ENCODE measurements at regions not wholly inside any gene's neighbourhood (a gene's known extent, or its start where the extent isn't known, plus 50 kb on each side); places are given as distances from the start of the nearest gene placed in this dataset.
"Not testable (repeated sequence)": the region's sequence is repeated elsewhere in the genome, so short reads cannot be mapped to it uniquely, and the experiment has no call there.

DNA sequence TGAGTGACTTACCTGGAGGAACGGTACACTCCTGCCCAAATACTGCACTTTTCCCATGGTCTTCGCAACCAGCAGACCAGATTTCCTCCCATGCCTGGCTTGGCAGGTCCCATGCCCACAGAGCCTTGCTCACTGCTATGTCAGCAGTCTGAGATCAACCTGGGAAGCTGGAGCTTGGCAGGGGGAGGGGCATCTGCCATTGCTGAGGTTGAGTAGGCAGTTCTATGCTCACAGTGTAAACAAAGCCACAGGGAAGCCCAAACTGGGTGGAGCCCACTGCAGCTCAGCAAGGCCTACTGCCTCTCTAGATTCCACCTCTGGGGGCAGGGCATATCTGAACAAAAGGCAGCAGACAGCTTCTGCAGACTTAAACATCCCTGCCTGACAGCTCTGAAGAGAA lies 435.3 kb upstream of the STEAP1 start:
- DNase-seq (ENCODE audit: low read depth, low spot score); in situ Hi-C loops (cut with HindIII; ENCODE audit: low pct_unique_long_range_greater_than_20kb, low sequenced_read_pairs): not testable (repeated sequence)

DNA sequence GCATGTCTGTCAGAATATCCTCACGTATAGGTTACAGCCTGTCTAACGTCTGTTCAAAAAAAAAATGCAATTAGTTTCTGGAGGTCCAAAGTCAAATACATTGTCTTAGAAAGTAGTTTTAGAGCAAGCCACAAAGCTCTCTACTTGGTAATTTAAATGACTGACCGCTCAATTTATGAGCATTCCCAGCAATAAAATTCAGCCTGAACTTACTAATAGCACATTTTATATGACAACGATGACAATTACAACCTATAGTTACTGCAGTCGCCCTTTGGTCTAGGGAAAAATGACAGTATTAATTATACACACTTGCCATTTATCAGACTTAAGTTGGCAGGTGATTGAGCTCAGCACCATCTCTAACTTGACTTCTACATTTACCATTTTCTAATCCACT lies 425.8 kb upstream of the STEAP1 start:
- in situ Hi-C loops (cut with HindIII; ENCODE audit: low pct_unique_long_range_greater_than_20kb, low sequenced_read_pairs) = no loop called here
- DNase-seq (ENCODE audit: low read depth, low spot score) = no peak

DNA sequence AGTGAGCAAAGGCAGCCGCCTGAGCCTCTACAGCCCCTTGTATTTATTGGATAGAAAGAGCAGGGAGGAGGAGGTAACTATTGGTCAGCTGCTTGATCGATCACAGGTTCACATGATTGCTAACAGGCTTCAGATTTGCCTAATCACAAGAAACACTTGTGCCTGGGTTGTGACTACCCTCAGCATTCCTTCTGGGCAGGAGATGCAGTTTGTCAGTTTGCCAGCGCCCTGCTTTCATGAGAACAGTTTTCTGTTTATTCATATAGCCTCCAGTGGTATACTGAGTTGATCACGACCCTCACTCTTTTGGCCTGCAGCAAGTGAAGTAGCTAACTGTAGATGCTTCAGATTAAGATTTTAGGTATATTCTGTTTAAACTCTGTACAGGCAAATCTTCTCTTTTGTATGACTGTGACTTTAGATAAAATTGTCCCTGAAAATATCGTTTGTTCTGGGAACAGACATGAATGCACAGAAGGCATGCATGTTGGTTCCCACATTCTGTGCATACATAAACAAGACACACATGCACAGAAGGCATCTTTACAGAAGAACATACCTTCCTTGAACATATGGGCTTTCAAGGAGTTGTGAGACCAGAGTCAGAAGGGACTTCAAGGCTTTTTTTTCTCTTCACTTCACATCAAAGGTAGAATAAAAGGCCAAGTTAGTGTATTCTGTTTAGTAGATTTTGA lies 422.4 kb upstream of the STEAP1 start:
- in situ Hi-C loops (cut with HindIII; ENCODE audit: low pct_unique_long_range_greater_than_20kb, low sequenced_read_pairs) = no loop called here
- DNase-seq (ENCODE audit: low read depth, low spot score) = peak; percentile 76

DNA sequence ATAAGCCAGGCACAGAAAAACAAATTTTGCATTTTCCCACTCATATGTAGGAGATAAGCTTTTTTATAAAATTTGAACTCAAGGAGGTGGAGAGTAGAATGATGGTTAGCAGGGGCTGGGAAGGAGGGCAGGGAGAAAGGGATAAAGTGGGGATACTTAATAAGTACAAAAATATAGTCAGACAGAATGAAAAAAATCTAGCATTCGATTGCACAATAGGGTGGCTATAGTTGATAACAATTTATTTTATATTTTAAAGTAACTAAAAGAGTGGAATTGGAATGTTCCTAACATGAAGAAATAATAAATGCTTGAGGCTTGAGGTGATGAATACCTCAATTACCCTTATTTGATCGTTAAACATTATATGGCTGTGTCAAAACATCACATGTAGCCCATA lies 415.7 kb upstream of the STEAP1 start:
- in situ Hi-C loops (cut with HindIII; ENCODE audit: low pct_unique_long_range_greater_than_20kb, low sequenced_read_pairs) = no loop called here

DNA sequence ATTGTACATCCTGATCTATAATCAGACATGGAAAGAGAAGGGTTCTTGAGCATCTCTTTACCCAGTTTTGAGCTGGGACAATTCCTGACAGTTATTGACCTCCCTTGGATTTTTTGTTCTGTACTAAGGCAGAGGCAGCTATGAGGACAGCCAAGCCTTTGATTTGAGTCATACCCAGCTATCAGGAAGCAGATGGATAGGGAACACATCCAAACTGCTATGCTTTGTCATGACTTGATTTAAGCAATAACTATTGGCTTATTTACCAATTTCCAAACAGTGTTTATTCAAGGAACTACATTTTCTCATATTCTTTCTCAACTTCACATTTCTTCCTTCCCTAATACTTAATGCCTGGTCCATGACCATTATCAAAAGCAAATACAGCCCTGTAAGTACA lies 396.4 kb upstream of the STEAP1 start:
- in situ Hi-C loops (cut with HindIII; ENCODE audit: low pct_unique_long_range_greater_than_20kb, low sequenced_read_pairs) = no loop called here
- no peak for DNase-seq (ENCODE audit: low read depth, low spot score)

More for the DNA sequence above, 415.7 kb upstream of the STEAP1 start:
- DNase-seq (ENCODE audit: low read depth, low spot score) = no peak

DNA sequence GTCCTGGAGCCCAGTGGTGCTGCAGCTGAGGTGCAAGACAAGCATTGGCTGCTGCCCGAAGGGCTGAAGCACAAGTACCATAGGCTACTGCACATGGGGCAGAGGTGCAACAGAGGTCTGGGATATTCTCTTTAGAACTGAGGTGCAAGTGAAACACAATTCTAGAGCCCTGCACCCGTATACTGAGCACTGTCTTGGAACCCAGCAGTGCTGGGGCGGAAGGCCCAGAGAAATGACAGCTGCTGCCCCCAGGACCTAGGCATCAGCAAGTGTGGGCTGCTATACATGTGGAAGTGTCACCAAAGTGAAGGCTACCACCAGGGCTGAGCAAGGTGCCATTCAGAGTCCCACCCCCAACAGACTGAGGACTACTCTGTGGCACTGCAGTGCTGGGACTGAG lies 393.6 kb upstream of the STEAP1 start:
- no peak for DNase-seq (ENCODE audit: low read depth, low spot score)
- in situ Hi-C loops (cut with HindIII; ENCODE audit: low pct_unique_long_range_greater_than_20kb, low sequenced_read_pairs) = no loop called here

DNA sequence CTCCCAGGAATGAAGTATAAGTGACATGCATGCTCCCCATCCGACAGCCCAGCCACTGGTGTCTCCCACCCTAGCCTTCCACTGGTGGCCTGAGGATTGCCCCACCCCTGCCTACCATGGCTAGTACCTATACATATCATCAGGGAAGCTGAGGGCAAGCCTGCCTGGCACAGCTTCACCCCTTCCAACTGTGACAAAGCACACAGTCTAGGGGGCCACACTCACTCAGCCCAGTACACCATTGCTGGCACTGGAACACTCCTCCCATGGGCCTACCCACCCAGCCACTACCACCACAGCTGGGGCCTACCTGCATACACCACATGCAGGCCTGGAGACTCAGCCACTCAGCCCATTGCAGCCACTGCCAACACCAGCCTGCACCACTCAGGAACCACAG lies 393.1 kb upstream of the STEAP1 start:
- in situ Hi-C loops (cut with HindIII; ENCODE audit: low pct_unique_long_range_greater_than_20kb, low sequenced_read_pairs) = no loop called here
- no peak for DNase-seq (ENCODE audit: low read depth, low spot score)

DNA sequence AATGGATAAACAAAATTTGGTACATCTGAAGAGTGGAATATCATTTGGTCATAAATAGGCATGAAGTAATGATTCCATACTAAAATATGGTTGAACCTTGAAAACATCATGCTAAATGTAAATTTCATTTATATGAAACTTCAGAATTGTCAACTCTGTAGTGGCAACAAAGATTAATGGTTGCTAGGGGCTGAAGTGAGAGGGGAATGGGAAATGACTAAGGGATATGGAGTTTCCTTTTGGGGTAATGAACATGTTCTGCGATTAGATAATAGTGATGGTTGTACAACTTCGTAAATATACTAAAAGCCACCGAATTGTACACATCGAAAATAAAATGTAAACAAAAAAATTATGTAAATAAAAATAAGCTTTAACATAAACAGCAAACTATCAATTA lies 384.1 kb upstream of the STEAP1 start:
- in situ Hi-C loops (cut with HindIII; ENCODE audit: low pct_unique_long_range_greater_than_20kb, low sequenced_read_pairs) = no loop called here

DNA sequence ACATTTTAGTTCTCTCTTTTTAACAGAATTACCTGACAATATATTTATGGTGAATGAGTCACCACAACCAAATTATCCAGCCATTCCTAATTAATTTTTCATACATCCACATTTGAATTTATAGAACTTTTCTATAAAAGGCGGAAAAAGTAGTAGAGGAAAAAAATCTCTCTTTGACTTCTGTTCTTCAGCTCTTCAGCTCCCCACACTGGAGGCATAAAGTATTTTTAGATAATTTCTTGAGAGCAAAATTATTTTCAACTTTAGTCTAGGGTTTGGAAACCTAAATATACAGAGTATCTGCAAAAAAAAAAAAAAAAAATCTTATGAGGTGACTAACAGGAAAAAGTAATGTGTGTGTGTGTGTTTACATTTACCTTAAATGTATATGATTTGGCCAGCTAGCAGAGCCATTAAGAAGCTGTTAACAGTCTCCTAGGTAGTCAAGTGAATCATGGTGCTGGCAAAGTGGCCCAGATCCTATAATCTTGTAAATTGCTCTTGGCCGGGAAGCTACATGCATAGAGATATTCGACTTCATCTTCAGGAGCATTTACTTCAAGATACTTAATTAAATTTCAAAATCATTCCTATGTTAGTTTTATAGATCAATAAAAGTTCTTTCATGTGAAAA lies 383.1 kb upstream of the STEAP1 start:
- in situ Hi-C loops (cut with HindIII; ENCODE audit: low pct_unique_long_range_greater_than_20kb, low sequenced_read_pairs) = no loop called here
- peak; percentile 35 for DNase-seq (ENCODE audit: low read depth, low spot score)

More for the DNA sequence above, 384.1 kb upstream of the STEAP1 start:
- DNase-seq (ENCODE audit: low read depth, low spot score) = no peak

DNA sequence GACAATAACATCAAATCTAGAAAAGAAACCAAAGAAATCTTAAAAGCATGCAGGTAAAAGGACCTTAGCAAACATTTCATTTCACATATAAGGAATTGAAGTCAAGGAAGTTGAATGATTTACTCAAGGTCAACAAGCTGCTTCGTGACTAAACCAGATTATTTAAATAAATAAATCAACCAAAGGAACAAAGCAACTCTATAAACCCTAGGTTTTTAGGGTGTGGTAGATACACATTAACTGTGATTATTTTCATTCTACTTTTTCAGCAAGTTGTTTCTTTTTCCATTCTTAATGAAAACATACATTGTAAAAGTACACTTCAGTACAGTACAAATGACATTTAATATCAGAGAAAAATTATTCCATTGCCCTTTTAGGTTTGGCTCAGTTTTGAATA lies 382.0 kb upstream of the STEAP1 start:
- in situ Hi-C loops (cut with HindIII; ENCODE audit: low pct_unique_long_range_greater_than_20kb, low sequenced_read_pairs) = no loop called here
- DNase-seq (ENCODE audit: low read depth, low spot score) = no peak

DNA sequence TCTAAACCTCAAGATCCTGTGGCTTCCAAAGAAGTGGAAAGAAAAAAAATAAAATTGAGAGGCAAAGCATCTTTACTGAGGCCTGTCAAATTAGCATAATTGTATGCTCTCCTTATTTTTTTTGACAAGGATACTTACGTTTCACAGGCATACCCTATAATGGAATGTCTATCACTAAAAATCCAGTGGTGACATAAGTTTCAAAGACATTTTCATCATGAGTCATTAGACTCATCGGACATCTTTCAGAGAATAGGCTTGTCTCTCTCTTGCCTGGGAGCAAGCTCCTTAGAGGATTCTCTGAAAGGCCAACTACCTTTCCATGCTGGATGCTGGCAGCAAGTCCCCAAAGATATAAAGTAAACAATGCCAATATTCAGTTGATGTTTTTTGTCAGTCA lies 380.7 kb upstream of the STEAP1 start:
- in situ Hi-C loops (cut with HindIII; ENCODE audit: low pct_unique_long_range_greater_than_20kb, low sequenced_read_pairs) = no loop called here
- no peak for DNase-seq (ENCODE audit: low read depth, low spot score)

DNA sequence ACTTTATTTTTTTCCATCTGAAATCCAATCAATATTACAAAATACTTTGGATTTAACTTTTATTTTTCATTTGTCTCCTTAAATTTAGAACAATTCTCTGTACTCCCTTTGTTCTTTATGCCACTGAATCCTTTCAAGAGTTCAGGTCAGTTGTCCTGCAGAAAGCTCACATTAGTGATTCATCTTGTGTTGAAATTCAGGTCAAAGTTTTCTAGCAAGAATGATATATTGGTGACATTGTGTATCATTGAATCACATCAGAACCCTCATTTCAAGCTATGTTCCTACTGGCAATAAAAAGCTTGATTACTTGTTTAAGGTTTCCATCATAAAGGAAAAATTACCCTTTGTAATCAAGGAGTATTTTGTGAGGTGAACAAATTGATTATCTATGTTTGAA lies 378.8 kb upstream of the STEAP1 start:
- DNase-seq (ENCODE audit: low read depth, low spot score) = no peak
- in situ Hi-C loops (cut with HindIII; ENCODE audit: low pct_unique_long_range_greater_than_20kb, low sequenced_read_pairs) = no loop called here

DNA sequence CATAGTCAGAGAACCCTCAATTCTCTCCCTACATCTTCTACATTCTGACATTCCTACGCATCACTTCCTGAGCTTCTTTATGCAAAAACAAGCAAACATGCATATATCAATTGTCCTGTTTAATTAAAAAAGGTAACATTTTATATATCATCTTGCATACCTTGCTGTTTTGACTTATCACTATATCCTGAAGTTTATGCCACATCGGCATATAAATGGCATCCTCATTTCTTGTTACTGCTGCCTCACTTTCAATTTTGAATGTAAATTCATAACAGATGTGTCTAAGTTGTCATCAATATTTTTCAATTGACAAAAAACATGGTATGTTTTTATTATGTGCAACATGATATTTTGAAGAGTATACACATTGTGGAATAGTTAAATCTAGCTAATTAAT lies 377.3 kb upstream of the STEAP1 start:
- DNase-seq (ENCODE audit: low read depth, low spot score) = no peak
- in situ Hi-C loops (cut with HindIII; ENCODE audit: low pct_unique_long_range_greater_than_20kb, low sequenced_read_pairs) = no loop called here

DNA sequence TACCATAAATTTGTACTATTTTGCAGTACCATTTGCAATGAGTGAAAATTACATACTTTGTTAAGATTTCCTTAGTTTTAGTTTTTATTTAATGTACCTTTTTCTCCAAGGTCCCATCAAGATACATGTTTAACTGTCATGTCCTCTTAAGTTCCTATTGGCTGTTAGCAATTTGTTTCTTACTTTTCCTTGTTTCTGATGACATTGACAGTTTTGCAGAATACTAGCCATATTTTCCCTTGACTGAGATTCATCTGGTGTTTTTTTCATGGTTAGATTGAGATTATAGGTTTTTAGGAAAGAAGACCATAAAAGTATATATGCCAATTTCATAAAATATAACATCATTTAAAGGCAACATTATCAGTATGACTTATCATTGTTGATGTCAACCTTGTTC lies 376.8 kb upstream of the STEAP1 start:
- in situ Hi-C loops (cut with HindIII; ENCODE audit: low pct_unique_long_range_greater_than_20kb, low sequenced_read_pairs) = no loop called here
- no peak for DNase-seq (ENCODE audit: low read depth, low spot score)

DNA sequence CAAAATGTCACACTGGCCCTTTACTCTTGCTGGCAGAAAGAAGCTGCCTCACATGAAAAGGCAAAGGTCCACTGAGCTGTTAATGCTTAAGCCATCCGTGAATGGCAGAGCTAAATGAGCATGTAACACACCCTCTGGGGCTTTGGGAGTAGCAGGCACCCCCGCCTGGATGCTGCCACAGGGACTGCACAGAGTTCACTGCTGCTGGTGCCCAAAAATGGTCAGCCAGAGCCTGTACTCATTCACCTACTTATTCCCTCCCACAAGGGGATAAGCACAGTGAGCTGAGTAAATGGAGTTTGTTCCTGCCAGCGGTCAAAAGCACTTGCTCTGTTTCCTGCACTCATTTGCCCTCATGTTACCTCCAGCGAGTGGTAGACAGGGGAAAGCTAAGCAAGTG lies 374.0 kb upstream of the STEAP1 start:
- in situ Hi-C loops (cut with HindIII; ENCODE audit: low pct_unique_long_range_greater_than_20kb, low sequenced_read_pairs) = no loop called here
- DNase-seq (ENCODE audit: low read depth, low spot score) = no peak

DNA sequence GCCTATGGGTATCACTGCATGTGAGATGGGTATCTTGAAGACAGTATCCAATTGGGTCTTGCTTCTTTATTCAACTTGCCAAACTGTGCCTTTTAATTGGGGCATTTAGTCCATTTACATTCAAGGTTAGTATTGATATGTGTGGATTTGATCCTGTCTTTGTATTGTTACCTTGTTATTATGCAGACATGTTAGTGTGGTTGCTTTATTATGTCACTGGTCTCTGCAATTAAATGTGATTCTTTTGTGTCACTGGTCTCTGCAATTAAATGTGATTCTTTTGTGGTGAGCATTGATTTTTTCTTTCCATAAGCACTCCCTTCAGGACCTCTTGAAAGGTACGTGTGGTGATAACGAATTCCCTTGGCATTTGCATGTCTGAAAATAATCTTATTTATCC lies 357.8 kb upstream of the STEAP1 start:
- DNase-seq (ENCODE audit: low read depth, low spot score) = no peak
- in situ Hi-C loops (cut with HindIII; ENCODE audit: low pct_unique_long_range_greater_than_20kb, low sequenced_read_pairs) = no loop called here

DNA sequence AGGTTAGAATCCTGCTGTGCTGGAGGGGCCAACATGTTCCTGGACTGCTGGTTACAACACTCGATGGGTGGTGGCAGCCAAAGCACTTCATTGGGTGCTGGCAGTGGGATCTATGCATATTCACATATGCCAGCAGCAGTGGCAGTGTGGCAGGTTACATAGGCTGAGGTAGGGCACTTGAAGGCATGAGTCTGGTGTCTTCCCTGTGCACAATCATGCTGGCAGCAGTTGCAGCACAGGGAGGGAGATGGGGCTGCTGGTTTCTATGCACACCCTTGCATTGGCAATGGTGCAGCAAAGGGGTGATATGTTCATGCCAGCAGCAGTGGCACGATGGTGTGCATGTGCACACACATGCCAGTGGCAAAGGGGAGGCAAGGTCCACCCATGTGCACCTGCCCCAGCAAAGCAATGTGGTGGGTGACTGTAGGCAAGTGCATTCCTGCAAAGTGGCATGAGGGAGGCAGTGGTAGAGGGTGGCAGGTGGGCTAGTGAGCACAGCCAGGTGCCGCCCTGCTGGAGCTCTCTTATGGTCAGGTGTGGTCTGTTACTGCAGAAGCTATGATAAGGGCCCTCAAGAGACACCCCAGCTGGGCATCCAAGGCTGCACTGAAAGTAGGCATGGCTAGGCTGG lies 356.2 kb upstream of the STEAP1 start:
- in situ Hi-C loops (cut with HindIII; ENCODE audit: low pct_unique_long_range_greater_than_20kb, low sequenced_read_pairs) = no loop called here
- DNase-seq (ENCODE audit: low read depth, low spot score) = no peak

DNA sequence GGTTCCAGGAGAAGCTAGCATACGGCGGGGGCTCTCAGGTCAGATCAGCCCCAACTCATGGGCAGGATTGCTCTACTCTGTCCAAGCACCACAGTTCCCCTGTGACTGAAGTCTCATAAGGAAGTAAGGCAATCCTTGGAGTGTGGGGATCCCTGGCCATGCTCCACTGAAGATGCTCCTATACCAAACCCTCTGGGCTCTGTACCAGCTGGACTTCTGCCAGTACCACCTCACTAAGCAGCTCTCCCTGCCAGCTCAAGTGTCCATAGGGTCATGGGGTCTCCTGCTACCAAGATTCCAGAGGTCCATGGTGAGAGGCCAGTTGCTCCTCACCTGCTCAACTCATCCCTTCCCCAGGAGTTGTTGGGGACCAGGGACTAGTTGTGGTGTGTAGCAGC lies 355.7 kb upstream of the STEAP1 start:
- in situ Hi-C loops (cut with HindIII; ENCODE audit: low pct_unique_long_range_greater_than_20kb, low sequenced_read_pairs) = no loop called here
- DNase-seq (ENCODE audit: low read depth, low spot score) = no peak

DNA sequence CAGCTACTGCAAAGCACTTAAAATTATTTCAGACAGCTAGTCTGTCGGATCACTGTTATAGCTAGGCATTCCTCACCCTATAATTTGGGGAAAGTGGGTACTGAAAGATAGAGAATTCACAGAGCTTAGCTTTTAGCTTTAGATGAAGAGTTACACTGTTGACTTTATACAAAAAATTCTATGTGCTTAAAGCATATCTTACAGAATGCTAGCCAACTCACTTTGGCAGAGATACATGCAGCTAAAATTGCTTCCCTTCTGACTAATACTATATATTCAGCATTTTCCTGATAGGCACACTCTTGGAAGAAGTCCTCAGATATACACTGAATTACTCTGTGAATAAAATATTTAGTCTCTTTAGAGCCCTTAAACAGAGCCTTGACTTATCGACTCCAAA lies 353.5 kb upstream of the STEAP1 start:
- in situ Hi-C loops (cut with HindIII; ENCODE audit: low pct_unique_long_range_greater_than_20kb, low sequenced_read_pairs) = no loop called here
- no peak for DNase-seq (ENCODE audit: low read depth, low spot score)

All from SK-MEL-5 (cell line).